HCT116 (cell line): ENCODE measurements at regions not wholly inside any gene's neighbourhood (a gene's known extent, or its start where the extent isn't known, plus 50 kb on each side); places are given as distances from the start of the nearest gene placed in this dataset.

ENCODE experiments used
- ATAC-seq: fragments of 200-7000 bp; cut with Tn5 transposase; 2 replicates; pipeline ENCODE4 v1.9.1; 2020; ENCODE audit warnings: mild to moderate bottlenecking, moderate library complexity
- BruUV-seq: library from RNA; stranded (reverse); fragments of 400-500 nt; replicated peaks from 2 replicates; lab custom pipeline; 2021; lab: Mats Ljungman, UMichigan
- CTCF ChIA-PET: fragments of 300-600 bp; sonication (Branson Sonifier 250); formaldehyde crosslinking; loops from one replicate; lab custom pipeline; 2021; ENCODE audit warnings: antibody characterized with exemption; lab: Charles Lee
- POLR2A ChIA-PET: fragments of 300-600, 350-600 bp; sonication (Branson Sonifier 250); formaldehyde crosslinking; loops from one replicate; lab custom pipeline; 2021; ENCODE audit warnings: antibody characterized with exemption; lab: Charles Lee
- RAD21 ChIA-PET, 2 experiments: fragments of 300-600 bp; sonication (Branson Sonifier 250); formaldehyde crosslinking; loops; one replicate each; lab custom pipeline; 2023; ENCODE audit warnings: low total read pairs in 2 of 2; ENCODE audit not compliant: uncharacterized antibody in 2 of 2, unreplicated experiment in 2 of 2, low non-redundant PET in 1 of 2; lab: Charles Lee
- DNase-seq: peaks from one replicate; pipeline ENCODE4 v3.0.0-alpha.2; 2010; ENCODE audit warnings: low read depth, low spot score
- H2AFZ ChIP-seq: fragments of 200-600 bp; shearing (Covaris generic), sonication (generic); 2 replicates; pipeline ENCODE4 v1.6.1; 2017; ENCODE audit warnings: low read depth, mixed run types, mixed read lengths, antibody characterized with exemption, low read length; ENCODE audit not compliant: poor library complexity, severe bottlenecking
- H3K27ac ChIP-seq: 2 replicates; pipeline ENCODE4 v1.5.1; 2012; ENCODE audit warnings: low read depth, low read length
- H3K27me3 ChIP-seq: fragments of 200-600 bp; sonication (generic); 2 replicates; pipeline ENCODE4 v1.6.1; 2016; ENCODE audit warnings: mixed run types, low read length, mixed read lengths; ENCODE audit not compliant: insufficient read depth
- H3K36me3 ChIP-seq, 2 experiments: fragments of 200-500 bp in 1 of 2; fragments of 200-600 bp in 1 of 2; sonication (Bioruptor generic) in 1 of 2; sonication (generic) in 1 of 2; 2 replicates each; pipeline versions ENCODE4 v1.5.1 to v1.6.1; 2014 to 2016; ENCODE audit warnings: low read length in 2 of 2, inconsistent platforms in 1 of 2, mixed read lengths in 1 of 2, mixed run types in 1 of 2; ENCODE audit not compliant: insufficient read depth in 2 of 2, control insufficient read depth in 1 of 2
- H3K4me1 ChIP-seq, 2 experiments: fragments of 200-600 bp in 1 of 2; sonication (generic) in 1 of 2; 2 replicates each; pipeline versions ENCODE4 v1.5.1 to v1.6.1; 2012 to 2017; ENCODE audit warnings: low read length in 2 of 2, inconsistent platforms in 1 of 2, mild to moderate bottlenecking in 1 of 2, mixed read lengths in 1 of 2, mixed run types in 1 of 2, moderate library complexity in 1 of 2; ENCODE audit not compliant: insufficient read depth in 2 of 2, control insufficient read depth in 1 of 2
- H3K4me2 ChIP-seq: fragments of 200-600 bp; sonication (generic); 2 replicates; pipeline ENCODE4 v1.6.1; 2017; ENCODE audit warnings: mixed run types, low read length, mixed read lengths
- H3K4me3 ChIP-seq, 2 experiments: fragments of 200-600 bp in 1 of 2; sonication (generic) in 1 of 2; replicated peaks in 1 of 2; 2 replicates each; pipeline ENCODE4 v1.5.1; 2011 to 2016; ENCODE audit warnings: low read length in 2 of 2, control low read depth in 1 of 2, low read depth in 1 of 2, mild to moderate bottlenecking in 1 of 2, mixed read lengths in 1 of 2, mixed run types in 1 of 2
- H3K79me2 ChIP-seq: fragments of 200-600 bp; sonication (generic); 2 replicates; pipeline ENCODE4 v1.6.1; 2017; ENCODE audit warnings: mild to moderate bottlenecking, mixed run types, low read length, moderate library complexity, mixed read lengths; ENCODE audit not compliant: insufficient read depth
- H3K9ac ChIP-seq: fragments of 200-600 bp; sonication (generic); 2 replicates; pipeline ENCODE4 v1.6.1; 2016; ENCODE audit warnings: low read length, mixed read lengths
- H3K9me2 ChIP-seq: fragments of 200-600 bp; sonication (generic), shearing (Covaris generic); 2 replicates; pipeline ENCODE4 v1.6.1; 2017; ENCODE audit warnings: mixed run types, mild to moderate bottlenecking, moderate library complexity; ENCODE audit not compliant: insufficient read depth
- H3K9me3 ChIP-seq, 2 experiments: fragments of 200-500 bp in 1 of 2; fragments of 200-600 bp in 1 of 2; sonication (Bioruptor generic) in 1 of 2; sonication (generic) in 1 of 2; 2 replicates each; pipeline ENCODE4 v1.6.1; 2014 to 2017; ENCODE audit warnings: low read length in 2 of 2, mixed read lengths in 2 of 2, inconsistent platforms in 1 of 2, low read depth in 1 of 2, mild to moderate bottlenecking in 1 of 2, mixed run types in 1 of 2, moderate library complexity in 1 of 2; ENCODE audit not compliant: control insufficient read depth in 1 of 2, insufficient read depth in 1 of 2
- H4K20me1 ChIP-seq: fragments of 200-600 bp; sonication (generic), shearing (Covaris generic); 2 replicates; pipeline ENCODE4 v1.6.1; 2017; ENCODE audit warnings: mixed run types, mild to moderate bottlenecking, moderate library complexity; ENCODE audit not compliant: insufficient read depth
- CBX3 ChIP-seq: IDR thresholded peaks from 2 replicates; pipeline ENCODE4 v1.6.1; 2012; ENCODE audit warnings: low read depth
- JUND ChIP-seq: IDR thresholded peaks from 2 replicates; pipeline ENCODE4 v1.6.1; 2012
- POLR2AphosphoS5 ChIP-seq: IDR thresholded peaks from 2 replicates; pipeline ENCODE4 v1.6.1; 2011; ENCODE audit warnings: mild to moderate bottlenecking, low read depth, low read length, moderate library complexity
- TCF7L2 ChIP-seq: IDR thresholded peaks from 2 replicates; pipeline ENCODE4 v1.7.0; 2011; ENCODE audit warnings: borderline replicate concordance, inconsistent platforms; ENCODE audit not compliant: insufficient read depth, insufficient read length; ENCODE audit errors: extremely low read depth
- ZNF274 ChIP-seq: fragments of 200-500 bp; sonication (Bioruptor generic); IDR thresholded peaks from 2 replicates; pipeline ENCODE4 v1.6.1; 2014; ENCODE audit warnings: mild to moderate bottlenecking, low read depth, low read length, inconsistent platforms
- intact Hi-C: fragments of 100-400 bp; cut with micrococcal nuclease; formaldehyde crosslinking; loops from 2 replicates; pipeline ENCODE4 v1.10.0; 2022
- TF ChIP-seq, protein P1 (sequence below): IDR thresholded peaks from 2 replicates; pipeline ENCODE4 v1.6.1; 2012; ENCODE audit warnings: low read depth
- TF ChIP-seq, protein P2 (sequence below): IDR thresholded peaks from 2 replicates; pipeline ENCODE4 v1.6.1; 2012
- TF ChIP-seq, protein P3 (sequence below): IDR thresholded peaks from 2 replicates; pipeline ENCODE4 v1.6.1; 2011; ENCODE audit warnings: mild to moderate bottlenecking, low read length, moderate library complexity; ENCODE audit not compliant: insufficient replicate concordance; ENCODE audit errors: extremely low read depth

DNA sequence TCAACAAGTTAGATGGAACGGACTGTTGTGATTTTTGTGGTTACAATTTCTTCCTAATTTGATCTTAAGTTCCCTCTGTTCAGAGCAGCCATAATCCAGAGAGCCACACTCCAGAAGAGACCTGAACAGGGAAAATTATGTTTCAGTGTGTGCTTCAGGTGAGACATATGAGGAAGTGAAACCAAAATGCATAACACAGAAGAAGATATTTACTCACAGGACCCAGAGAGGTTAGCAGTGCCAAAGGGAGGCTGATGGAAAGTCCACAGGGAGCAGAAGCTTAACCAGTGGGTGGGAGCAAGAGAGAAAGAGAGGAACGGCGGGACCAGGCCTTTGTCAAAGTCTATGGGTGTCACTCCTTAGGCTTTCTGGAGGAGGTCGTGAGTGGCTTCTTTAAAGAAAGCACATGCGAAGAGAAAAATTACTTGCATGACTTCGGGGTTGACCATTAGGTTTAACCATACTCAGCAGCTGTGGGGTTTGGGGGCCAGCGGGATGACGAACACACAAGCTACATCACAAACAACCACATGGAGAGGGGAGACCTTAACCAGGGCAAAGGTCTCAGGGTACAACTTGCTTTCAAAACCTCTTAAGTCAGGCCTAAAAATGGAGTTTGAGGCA, 141.4 kb downstream of the MED10 start (continued):
- TF ChIP-seq, protein P1, sequence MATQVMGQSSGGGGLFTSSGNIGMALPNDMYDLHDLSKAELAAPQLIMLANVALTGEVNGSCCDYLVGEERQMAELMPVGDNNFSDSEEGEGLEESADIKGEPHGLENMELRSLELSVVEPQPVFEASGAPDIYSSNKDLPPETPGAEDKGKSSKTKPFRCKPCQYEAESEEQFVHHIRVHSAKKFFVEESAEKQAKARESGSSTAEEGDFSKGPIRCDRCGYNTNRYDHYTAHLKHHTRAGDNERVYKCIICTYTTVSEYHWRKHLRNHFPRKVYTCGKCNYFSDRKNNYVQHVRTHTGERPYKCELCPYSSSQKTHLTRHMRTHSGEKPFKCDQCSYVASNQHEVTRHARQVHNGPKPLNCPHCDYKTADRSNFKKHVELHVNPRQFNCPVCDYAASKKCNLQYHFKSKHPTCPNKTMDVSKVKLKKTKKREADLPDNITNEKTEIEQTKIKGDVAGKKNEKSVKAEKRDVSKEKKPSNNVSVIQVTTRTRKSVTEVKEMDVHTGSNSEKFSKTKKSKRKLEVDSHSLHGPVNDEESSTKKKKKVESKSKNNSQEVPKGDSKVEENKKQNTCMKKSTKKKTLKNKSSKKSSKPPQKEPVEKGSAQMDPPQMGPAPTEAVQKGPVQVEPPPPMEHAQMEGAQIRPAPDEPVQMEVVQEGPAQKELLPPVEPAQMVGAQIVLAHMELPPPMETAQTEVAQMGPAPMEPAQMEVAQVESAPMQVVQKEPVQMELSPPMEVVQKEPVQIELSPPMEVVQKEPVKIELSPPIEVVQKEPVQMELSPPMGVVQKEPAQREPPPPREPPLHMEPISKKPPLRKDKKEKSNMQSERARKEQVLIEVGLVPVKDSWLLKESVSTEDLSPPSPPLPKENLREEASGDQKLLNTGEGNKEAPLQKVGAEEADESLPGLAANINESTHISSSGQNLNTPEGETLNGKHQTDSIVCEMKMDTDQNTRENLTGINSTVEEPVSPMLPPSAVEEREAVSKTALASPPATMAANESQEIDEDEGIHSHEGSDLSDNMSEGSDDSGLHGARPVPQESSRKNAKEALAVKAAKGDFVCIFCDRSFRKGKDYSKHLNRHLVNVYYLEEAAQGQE = no peak
- TF ChIP-seq TCF7L2 = no peak
- TF ChIP-seq, all 23 proteins: peak for 0

DNA sequence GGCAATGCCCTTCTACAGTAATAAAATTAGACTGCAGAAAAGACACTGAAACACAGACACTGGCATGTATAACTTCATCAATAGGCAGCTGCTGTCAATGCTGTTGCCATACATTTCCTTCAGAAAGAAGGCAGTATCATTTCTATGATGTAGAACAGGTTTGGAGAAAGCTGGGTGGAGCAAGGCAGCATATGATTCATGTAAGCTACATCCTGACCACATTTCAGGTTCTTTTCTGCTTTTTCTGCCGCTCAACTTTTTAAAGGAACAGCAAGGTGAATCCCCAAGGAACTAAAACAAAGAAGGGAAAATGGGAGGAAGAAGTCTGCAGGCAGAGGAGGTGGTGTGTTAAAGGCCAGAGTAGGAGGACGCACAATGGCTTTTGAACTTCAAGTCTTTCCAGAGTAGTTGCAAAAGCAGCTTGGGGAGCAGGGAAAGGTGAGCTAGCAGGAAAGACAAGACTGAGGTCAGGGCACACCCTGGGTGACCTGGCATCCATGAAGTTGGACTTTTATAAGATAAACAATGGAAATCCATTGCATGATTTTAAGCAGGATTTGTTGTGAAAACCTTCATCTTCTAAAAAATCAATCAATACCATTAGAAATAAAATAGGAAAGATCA, 142.1 kb downstream of the MED10 start:
- DNase-seq = no peak
- CTCF ChIA-PET = no interaction called here
- H3K4me2 ChIP-seq = no peak overlapping the region
- TF ChIP-seq POLR2AphosphoS5 = no peak
- TF ChIP-seq, protein P2, sequence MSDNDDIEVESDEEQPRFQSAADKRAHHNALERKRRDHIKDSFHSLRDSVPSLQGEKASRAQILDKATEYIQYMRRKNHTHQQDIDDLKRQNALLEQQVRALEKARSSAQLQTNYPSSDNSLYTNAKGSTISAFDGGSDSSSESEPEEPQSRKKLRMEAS = no peak
- no peak for TF ChIP-seq ZNF274
- no peak for TF ChIP-seq CBX3
- TF ChIP-seq, protein P3, sequence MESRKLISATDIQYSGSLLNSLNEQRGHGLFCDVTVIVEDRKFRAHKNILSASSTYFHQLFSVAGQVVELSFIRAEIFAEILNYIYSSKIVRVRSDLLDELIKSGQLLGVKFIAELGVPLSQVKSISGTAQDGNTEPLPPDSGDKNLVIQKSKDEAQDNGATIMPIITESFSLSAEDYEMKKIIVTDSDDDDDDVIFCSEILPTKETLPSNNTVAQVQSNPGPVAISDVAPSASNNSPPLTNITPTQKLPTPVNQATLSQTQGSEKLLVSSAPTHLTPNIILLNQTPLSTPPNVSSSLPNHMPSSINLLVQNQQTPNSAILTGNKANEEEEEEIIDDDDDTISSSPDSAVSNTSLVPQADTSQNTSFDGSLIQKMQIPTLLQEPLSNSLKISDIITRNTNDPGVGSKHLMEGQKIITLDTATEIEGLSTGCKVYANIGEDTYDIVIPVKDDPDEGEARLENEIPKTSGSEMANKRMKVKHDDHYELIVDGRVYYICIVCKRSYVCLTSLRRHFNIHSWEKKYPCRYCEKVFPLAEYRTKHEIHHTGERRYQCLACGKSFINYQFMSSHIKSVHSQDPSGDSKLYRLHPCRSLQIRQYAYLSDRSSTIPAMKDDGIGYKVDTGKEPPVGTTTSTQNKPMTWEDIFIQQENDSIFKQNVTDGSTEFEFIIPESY = no peak
- no peak for TF ChIP-seq JUND
- TF ChIP-seq, all 23 proteins: peak for 0
- no peak for ATAC-seq
- Histone ChIP-seq H3K9me2 (no peaks in the 10 kb centered on the region), H3K36me3 (no peaks in the 10 kb centered on the region), H3K4me3 (no peak overlapping the region), H4K20me1 (no peaks in the 10 kb centered on the region), H3K79me2 (no peaks in the 10 kb centered on the region), H3K27ac (no peak overlapping the region), H2AFZ (no peak overlapping the region), H3K27me3 (0 out of 2 replicates have a peak, but pooled peaks cover 7% of the 10 kb centered on the region), H3K9ac (no peak overlapping the region), H3K4me1 (no peaks in the 10 kb centered on the region), H3K9me3 (no peaks in the 10 kb centered on the region)
- intact Hi-C loops = no loop called here
- ChIA-PET RAD21 (no interaction called here), POLR2A (no interaction called here)
- BruUV-seq = no TSS peak
